C4-2B (cell line): ENCODE measurements at regions not wholly inside any gene's neighbourhood (a gene's known extent, or its start where the extent isn't known, plus 50 kb on each side); places are given as distances from the start of the nearest gene placed in this dataset.

Experiments
- H3K27ac ChIP-seq: fragments of 450-650 bp; 2 replicates; pipeline ENCODE4 v1.5.1; 2017
- CTCF ChIP-seq: fragments of 450-650 bp; conservative IDR thresholded peaks from 2 replicates; pipeline ENCODE4 v1.5.1; 2017; ENCODE audit warnings: mild to moderate bottlenecking
- ZFX ChIP-seq: fragments of 450-650 bp; IDR thresholded peaks from 2 replicates; pipeline ENCODE4 v1.6.1; 2017

GRCh38 chr7:24129597-24129996 lies 154.4 kb upstream of the NPY start:
- TF ChIP-seq ZFX (no peak), CTCF (no peak)
- H3K27ac ChIP-seq = peak overlapping the region; percentile 46

- H3K27ac ChIP-seq = peak overlapping the region; percentile 46; the same call in 1 of the 2 replicates
- TF ChIP-seq ZFX = no peak
These were observed 153.4 kb upstream of the NPY start for GRCh38 chr7:24130631-24131030.

GRCh38 chr7:24133691-24134090 lies 150.3 kb upstream of the NPY start:
- H3K27ac ChIP-seq = no peak overlapping the region
- TF ChIP-seq CTCF (no peak), ZFX (no peak)

- no peak for TF ChIP-seq CTCF
- TF ChIP-seq ZFX = no peak
- no peak overlapping the region for H3K27ac ChIP-seq
These were observed 149.5 kb upstream of the NPY start for GRCh38 chr7:24134535-24134934.

- TF ChIP-seq CTCF (no peak), ZFX (no peak)
- H3K27ac ChIP-seq = no peak overlapping the region
These were observed 148.8 kb upstream of the NPY start for GRCh38 chr7:24135003-24135817.

GRCh38 chr7:24137338-24137737 lies 146.7 kb upstream of the NPY start:
- no peak overlapping the region for H3K27ac ChIP-seq
- TF ChIP-seq CTCF = no peak
- no peak for TF ChIP-seq ZFX

- no peak overlapping the region for H3K27ac ChIP-seq
- TF ChIP-seq CTCF = no peak
- TF ChIP-seq ZFX = no peak
These were observed 145.6 kb upstream of the NPY start for GRCh38 chr7:24138343-24138742.

- no peak overlapping the region for H3K27ac ChIP-seq
- TF ChIP-seq CTCF (no peak), ZFX (no peak)
These were observed 144.0 kb upstream of the NPY start for GRCh38 chr7:24140001-24140400.
